ENCODE measurements at regions not wholly inside any gene's neighbourhood (a gene's known extent, or its start where the extent isn't known, plus 50 kb on each side); places are given as distances from the start of the nearest gene placed in this dataset.
A peak's percentile ranks its signal among the peaks of the same experiment; 100 is the strongest.

DNA sequence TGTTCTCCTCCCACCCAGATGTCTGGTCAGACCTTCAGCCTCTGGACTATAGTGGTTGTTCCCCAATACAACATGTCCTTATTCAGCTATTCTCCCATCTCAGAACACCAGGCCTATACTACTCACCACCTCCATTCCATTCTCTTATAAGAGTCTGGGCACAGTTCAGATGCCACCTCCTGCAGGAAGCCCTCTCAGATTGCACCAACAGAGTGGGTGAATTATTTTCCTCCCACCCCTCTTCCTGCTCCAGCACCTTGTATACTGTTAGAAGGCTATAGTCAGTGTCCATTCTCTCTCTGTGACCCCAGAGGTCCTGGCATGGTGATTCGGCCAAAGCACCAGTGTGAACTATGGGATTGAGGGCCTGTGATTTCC is 204.6 kb downstream of the GLI2 start:
- no peaks in the 10 kb centered on the region for H3K27me3 Mint-ChIP-seq (ENCODE audit: insufficient read depth)
- peaks cover 53% of the 10 kb centered on the region for H3K4me1 Mint-ChIP-seq
- Histone ChIP-seq H3K27me3 (ENCODE audit: control insufficient read depth, insufficient read depth, low read length, poor library complexity, severe bottlenecking) (no peaks in the 10 kb centered on the region), H3K4me1 (ENCODE audit: control insufficient read depth, insufficient read depth, low read length) (peaks cover 17% of the 10 kb centered on the region), H3K4me3 (ENCODE audit: low read length) (no peak overlapping the region), H3K9me3 (ENCODE audit: control insufficient read depth, low read length) (no peaks in the 10 kb centered on the region), H3K36me3 (ENCODE audit: control insufficient read depth, insufficient read depth, low read length) (no peaks in the 10 kb centered on the region), H3K27ac (ENCODE audit: low read depth, low read length) (no peak overlapping the region), H3K9ac (ENCODE audit: extremely low read depth, low read length, poor library complexity, severe bottlenecking) (no peak overlapping the region)
- peaks cover 15% of the 10 kb centered on the region for H3K36me3 Mint-ChIP-seq (ENCODE audit: low read depth)
- H3K27ac Mint-ChIP-seq = no peak overlapping the region
- H3K4me3 Mint-ChIP-seq = no peak overlapping the region
- TF ChIP-seq, protein P1, sequence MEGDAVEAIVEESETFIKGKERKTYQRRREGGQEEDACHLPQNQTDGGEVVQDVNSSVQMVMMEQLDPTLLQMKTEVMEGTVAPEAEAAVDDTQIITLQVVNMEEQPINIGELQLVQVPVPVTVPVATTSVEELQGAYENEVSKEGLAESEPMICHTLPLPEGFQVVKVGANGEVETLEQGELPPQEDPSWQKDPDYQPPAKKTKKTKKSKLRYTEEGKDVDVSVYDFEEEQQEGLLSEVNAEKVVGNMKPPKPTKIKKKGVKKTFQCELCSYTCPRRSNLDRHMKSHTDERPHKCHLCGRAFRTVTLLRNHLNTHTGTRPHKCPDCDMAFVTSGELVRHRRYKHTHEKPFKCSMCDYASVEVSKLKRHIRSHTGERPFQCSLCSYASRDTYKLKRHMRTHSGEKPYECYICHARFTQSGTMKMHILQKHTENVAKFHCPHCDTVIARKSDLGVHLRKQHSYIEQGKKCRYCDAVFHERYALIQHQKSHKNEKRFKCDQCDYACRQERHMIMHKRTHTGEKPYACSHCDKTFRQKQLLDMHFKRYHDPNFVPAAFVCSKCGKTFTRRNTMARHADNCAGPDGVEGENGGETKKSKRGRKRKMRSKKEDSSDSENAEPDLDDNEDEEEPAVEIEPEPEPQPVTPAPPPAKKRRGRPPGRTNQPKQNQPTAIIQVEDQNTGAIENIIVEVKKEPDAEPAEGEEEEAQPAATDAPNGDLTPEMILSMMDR (conservative IDR thresholded peaks at IDR 0.05) = no peak
- peaks cover 6% of the 10 kb centered on the region for H3K9me3 Mint-ChIP-seq
- 90 to 100% methylated on average over 1 of the region's 1 CpG for WGBS, 2 experiments (ENCODE audit: insufficient coverage in 1 of 2, insufficient read length in 1 of 2)
- DNase-seq = no peak

DNA sequence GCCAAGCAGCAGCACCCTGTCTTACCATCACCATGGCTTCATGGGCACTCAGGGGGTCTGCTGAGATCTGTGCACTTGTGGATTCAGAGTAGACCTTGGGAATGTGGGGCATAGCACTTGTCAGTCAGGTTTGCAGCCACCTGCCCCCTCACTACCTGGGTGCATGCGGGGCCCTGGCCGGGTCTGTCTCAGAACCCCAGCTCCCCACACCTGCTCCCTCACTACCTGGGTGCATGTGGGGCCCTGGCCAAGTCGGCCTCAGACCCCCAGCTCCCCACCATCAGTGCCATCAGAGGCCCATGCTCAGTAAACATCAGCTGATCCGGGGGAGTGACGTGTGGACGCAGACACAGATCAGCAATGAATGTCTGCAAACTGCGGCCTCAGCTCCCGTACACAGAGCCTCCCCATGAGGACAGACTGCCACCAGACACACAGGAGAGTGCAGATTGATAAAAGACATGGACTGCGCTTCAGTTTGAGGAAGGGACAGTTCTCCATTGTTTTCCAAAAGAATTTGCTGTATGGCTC is 205.1 kb downstream of the GLI2 start:
- Mint-ChIP-seq H3K9me3 (peaks cover 6% of the 10 kb centered on the region), H3K27me3 (ENCODE audit: insufficient read depth) (no peaks in the 10 kb centered on the region), H3K36me3 (ENCODE audit: low read depth) (peaks cover 15% of the 10 kb centered on the region), H3K4me1 (peaks cover 49% of the 10 kb centered on the region), H3K27ac (peak overlapping the region; percentile 53), H3K4me3 (no peak overlapping the region)
- no peak overlapping the region for H3K9ac ChIP-seq (ENCODE audit: extremely low read depth, low read length, poor library complexity, severe bottlenecking)
- H3K36me3 ChIP-seq (ENCODE audit: control insufficient read depth, insufficient read depth, low read length) = no peaks in the 10 kb centered on the region
- TF ChIP-seq, protein P1 (conservative IDR thresholded peaks at IDR 0.05) = no peak
- H3K4me1 ChIP-seq (ENCODE audit: control insufficient read depth, insufficient read depth, low read length) = peaks cover 16% of the 10 kb centered on the region
- DNase-seq = no peak
- no peak overlapping the region for H3K27ac ChIP-seq (ENCODE audit: low read depth, low read length)
- H3K9me3 ChIP-seq (ENCODE audit: control insufficient read depth, low read length) = no peaks in the 10 kb centered on the region
- H3K27me3 ChIP-seq (ENCODE audit: control insufficient read depth, insufficient read depth, low read length, poor library complexity, severe bottlenecking) = no peaks in the 10 kb centered on the region
- 92 to 94% methylated on average over 5 to 9 of the region's 9 CpGs for WGBS, 2 experiments (ENCODE audit: insufficient coverage in 1 of 2, insufficient read length in 1 of 2)
- no peak overlapping the region for H3K4me3 ChIP-seq (ENCODE audit: low read length)

DNA sequence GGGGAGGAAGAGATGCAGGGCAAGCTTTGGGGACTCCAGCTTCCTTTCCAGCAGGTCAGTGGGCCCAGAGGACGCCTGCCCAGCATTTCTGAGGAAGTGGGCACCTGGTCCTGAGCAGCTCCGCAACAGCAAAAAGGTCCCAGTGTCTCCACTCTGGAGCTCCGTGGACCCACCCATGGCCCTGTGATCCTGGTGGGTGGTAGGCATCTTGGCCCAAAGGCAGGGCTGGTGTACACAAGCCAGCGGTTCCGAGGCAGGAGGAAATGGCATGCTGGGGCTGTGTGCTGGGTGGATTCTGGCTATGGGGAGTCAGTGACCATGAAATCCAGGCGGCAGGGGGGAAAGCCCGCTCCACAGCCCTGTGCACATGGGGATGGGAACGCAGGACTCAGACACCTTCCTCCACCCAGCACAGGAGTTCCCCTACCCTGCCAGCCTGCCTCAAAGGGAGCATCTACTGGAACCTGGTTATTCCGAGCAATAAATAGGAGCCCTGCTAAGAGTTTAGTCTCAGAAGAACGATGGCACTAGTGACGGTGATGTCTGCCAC is 206.0 kb downstream of the GLI2 start:
- Histone ChIP-seq H3K9me3 (ENCODE audit: control insufficient read depth, low read length) (no peaks in the 10 kb centered on the region), H3K4me3 (ENCODE audit: low read length) (no peak overlapping the region), H3K9ac (ENCODE audit: extremely low read depth, low read length, poor library complexity, severe bottlenecking) (no peak overlapping the region), H3K4me1 (ENCODE audit: control insufficient read depth, insufficient read depth, low read length) (peaks cover 16% of the 10 kb centered on the region), H3K27me3 (ENCODE audit: control insufficient read depth, insufficient read depth, low read length, poor library complexity, severe bottlenecking) (no peaks in the 10 kb centered on the region), H3K36me3 (ENCODE audit: control insufficient read depth, insufficient read depth, low read length) (no peaks in the 10 kb centered on the region), H3K27ac (ENCODE audit: low read depth, low read length) (no peak overlapping the region)
- H3K36me3 Mint-ChIP-seq (ENCODE audit: low read depth) = peaks cover 15% of the 10 kb centered on the region
- peaks cover 40% of the 10 kb centered on the region for H3K4me1 Mint-ChIP-seq
- peak overlapping the region; percentile 53 for H3K27ac Mint-ChIP-seq
- TF ChIP-seq, protein P1 (conservative IDR thresholded peaks at IDR 0.05) = no peak
- no peaks in the 10 kb centered on the region for H3K27me3 Mint-ChIP-seq (ENCODE audit: insufficient read depth)
- no peak overlapping the region for H3K4me3 Mint-ChIP-seq
- no peak for DNase-seq
- whole genome bisulfite sequencing, 2 experiments (ENCODE audit: insufficient coverage in 1 of 2, insufficient read length in 1 of 2) = 96 to 97% methylated on average over 9 to 11 of the region's 11 CpGs
- peaks cover 6% of the 10 kb centered on the region for H3K9me3 Mint-ChIP-seq
